Liver (tissue), 8 donors: ENCODE measurements at regions not wholly inside any gene's neighbourhood (a gene's known extent, or its start where the extent isn't known, plus 50 kb on each side); places are given as distances from the start of the nearest gene placed in this dataset.

ENCODE experiments used
- DNase-seq: peaks from one replicate; pipeline ENCODE4 v3.0.0-alpha.2; 2017; ENCODE audit warnings: low spot score
- H3K27ac ChIP-seq, 2 donors: one replicate each; pipeline ENCODE4 v1.7.0; 2013; ENCODE audit warnings: inconsistent platforms in 2 of 2, low read length in 2 of 2, control low read depth in 1 of 2, low read depth in 1 of 2, mild to moderate bottlenecking in 1 of 2
- H3K27me3 ChIP-seq, 4 donors: one replicate each; pipeline versions ENCODE4 v1.6.1 to v1.7.0; 2013; ENCODE audit warnings: low read length in 3 of 4, inconsistent platforms in 1 of 4, mild to moderate bottlenecking in 1 of 4, moderate library complexity in 1 of 4; ENCODE audit not compliant: control insufficient read depth in 4 of 4, insufficient read depth in 4 of 4
- H3K36me3 ChIP-seq, 4 donors: one replicate each; pipeline versions ENCODE4 v1.6.1 to v1.7.0; 2013; ENCODE audit warnings: low read length in 3 of 4, mild to moderate bottlenecking in 3 of 4, low read depth in 1 of 4, moderate library complexity in 1 of 4; ENCODE audit not compliant: control insufficient read depth in 4 of 4, insufficient read depth in 3 of 4
- H3K4me1 ChIP-seq, 4 donors: one replicate each; pipeline versions ENCODE4 v1.6.1 to v1.7.0; 2013; ENCODE audit warnings: low read length in 3 of 4, mild to moderate bottlenecking in 3 of 4, moderate library complexity in 1 of 4; ENCODE audit not compliant: control insufficient read depth in 4 of 4, insufficient read depth in 4 of 4
- H3K4me3 ChIP-seq, 3 donors: one replicate each; pipeline versions ENCODE4 v1.6.1 to v1.7.0; 2013; ENCODE audit warnings: low read length in 3 of 3, control low read depth in 1 of 3, low read depth in 1 of 3, mild to moderate bottlenecking in 1 of 3
- H3K9ac ChIP-seq, 2 donors: one replicate each; pipeline ENCODE4 v1.7.0; 2013; ENCODE audit warnings: low read length in 2 of 2, mild to moderate bottlenecking in 2 of 2, moderate library complexity in 2 of 2, control low read depth in 1 of 2, low read depth in 1 of 2
- H3K9me3 ChIP-seq, 4 donors: one replicate each; pipeline versions ENCODE4 v1.6.1 to v1.7.0; 2013; ENCODE audit warnings: low read length in 3 of 4; ENCODE audit not compliant: control insufficient read depth in 4 of 4
- ATF3 ChIP-seq: IDR thresholded peaks from 2 replicates; pipeline ENCODE4 v1.6.1; 2016; ENCODE audit warnings: antibody characterized with exemption
- CTCF ChIP-seq: fragments of 150-350 bp; IDR thresholded peaks from 2 replicates; pipeline ENCODE4 v1.5.1; 2017; ENCODE audit warnings: improper control_type of control experiment, low read depth, low read length; ENCODE audit not compliant: missing input control
- EGR1 ChIP-seq, 2 donors: IDR thresholded peaks; 2 replicates each; pipeline ENCODE4 v1.6.1; 2016 to 2018; ENCODE audit warnings: antibody characterized with exemption in 2 of 2, low read depth in 2 of 2
- FOXA1 ChIP-seq: IDR thresholded peaks from 2 replicates; pipeline ENCODE4 v1.6.1; 2016; ENCODE audit warnings: antibody characterized with exemption
- FOXA2 ChIP-seq: IDR thresholded peaks from 2 replicates; pipeline ENCODE4 v1.6.1; 2016; ENCODE audit warnings: antibody characterized with exemption
- GABPA ChIP-seq, 2 donors: IDR thresholded peaks in 1 of 2; conservative IDR thresholded peaks in 1 of 2; 2 replicates each; pipeline ENCODE4 v1.6.1; 2016; ENCODE audit warnings: antibody characterized with exemption in 2 of 2, mild to moderate bottlenecking in 1 of 2, moderate library complexity in 1 of 2
- HNF4A ChIP-seq, 2 donors: conservative IDR thresholded peaks; 2 replicates each; pipeline ENCODE4 v1.6.1; 2016; ENCODE audit warnings: antibody characterized with exemption in 2 of 2, mild to moderate bottlenecking in 2 of 2
- HNF4G ChIP-seq: IDR thresholded peaks from 2 replicates; pipeline ENCODE4 v1.6.1; 2016; ENCODE audit warnings: antibody characterized with exemption
- JUND ChIP-seq, 2 donors: IDR thresholded peaks; 2 replicates each; pipeline ENCODE4 v1.6.1; 2016; ENCODE audit warnings: antibody characterized with exemption in 2 of 2
- MAX ChIP-seq: IDR thresholded peaks from 2 replicates; pipeline ENCODE4 v1.6.1; 2016; ENCODE audit warnings: antibody characterized with exemption
- NR2F2 ChIP-seq: IDR thresholded peaks from 2 replicates; pipeline ENCODE4 v1.6.1; 2016; ENCODE audit warnings: antibody characterized with exemption
- RAD21 ChIP-seq, 2 donors: IDR thresholded peaks; 2 replicates each; pipeline ENCODE4 v1.6.1; 2016; ENCODE audit warnings: antibody characterized with exemption in 2 of 2, mild to moderate bottlenecking in 2 of 2
- REST ChIP-seq: IDR thresholded peaks from 2 replicates; pipeline ENCODE4 v1.6.1; 2016; ENCODE audit warnings: antibody characterized with exemption, mild to moderate bottlenecking
- RXRA ChIP-seq, 2 donors: IDR thresholded peaks; 2 replicates each; pipeline ENCODE4 v1.6.1; 2017 to 2018; ENCODE audit warnings: antibody characterized with exemption in 2 of 2, mild to moderate bottlenecking in 1 of 2
- TAF1 ChIP-seq: conservative IDR thresholded peaks from 2 replicates; pipeline ENCODE4 v1.6.1; 2016; ENCODE audit warnings: antibody characterized with exemption, mild to moderate bottlenecking
- YY1 ChIP-seq: IDR thresholded peaks from 2 replicates; pipeline ENCODE4 v1.6.1; 2016; ENCODE audit warnings: antibody characterized with exemption, mild to moderate bottlenecking
- ZBTB33 ChIP-seq: IDR thresholded peaks from 2 replicates; pipeline ENCODE4 v1.6.1; 2016; ENCODE audit warnings: antibody characterized with exemption
- WGBS: extraction: QIAGEN DNeasy Blood & Tissue Kit; methylation state at CpG from one replicate; pipeline ENCODE4 v1.1.7; 2013; 5-methylcytosine and 5-hydroxymethylcytosine counted together
- donor health status: healthy.
- donor health status: healthy.
- donor health status: healthy.
- donor health status: healthy.
- donor health status: healthy.

GRCh38 chr2:138221358-138221757 is 257.1 kb downstream of the HNMT start:
- no peak overlapping the region for H3K27ac ChIP-seq
- H3K4me1 ChIP-seq: no peaks in the 10 kb centered on the region
- H3K4me3 ChIP-seq: no peak overlapping the region
- no peaks in the 10 kb centered on the region for H3K27me3 ChIP-seq
- no peak overlapping the region for H3K9ac ChIP-seq
- no peaks in the 10 kb centered on the region for H3K9me3 ChIP-seq
- no peaks in the 10 kb centered on the region for H3K36me3 ChIP-seq
- DNase-seq: no peak
- WGBS: 96% methylated on average over 4 of the region's 4 CpGs
- no peak for TF ChIP-seq JUND (IDR thresholded peaks at IDR 0.05)
- no peak for TF ChIP-seq EGR1 (IDR thresholded peaks at IDR 0.05; ENCODE audit: low read depth in 2 of 2)
- TF ChIP-seq YY1: no peak
- TF ChIP-seq NR2F2: no peak
- no peak for TF ChIP-seq RAD21 (IDR thresholded peaks at IDR 0.05)
- TF ChIP-seq ATF3: no peak
- no peak for TF ChIP-seq ZBTB33
- TF ChIP-seq FOXA2: no peak
- no peak for TF ChIP-seq MAX
- TF ChIP-seq RXRA (IDR thresholded peaks at IDR 0.05): no peak

- no peaks in the 10 kb centered on the region for H3K4me1 ChIP-seq
- TF ChIP-seq ATF3 (no peak), EGR1 (IDR thresholded peaks at IDR 0.05; ENCODE audit: low read depth in 2 of 2) (no peak), HNF4G (no peak), ZBTB33 (no peak), REST (no peak), MAX (no peak), HNF4A (conservative IDR thresholded peaks at IDR 0.05) (no peak), FOXA2 (no peak), CTCF (no peak), GABPA (IDR thresholded peaks at IDR 0.05 in 1 of 2, conservative IDR thresholded peaks at IDR 0.05 in 1 of 2) (no peak), YY1 (no peak), FOXA1 (no peak), NR2F2 (no peak), TAF1 (no peak)
- no peaks in the 10 kb centered on the region for H3K36me3 ChIP-seq
- H3K4me3 ChIP-seq: no peak overlapping the region
- DNase-seq: no peak
- H3K9me3 ChIP-seq: no peaks in the 10 kb centered on the region
- H3K27me3 ChIP-seq: no peaks in the 10 kb centered on the region
- no peak overlapping the region for H3K9ac ChIP-seq
- no peak overlapping the region for H3K27ac ChIP-seq
- 94% methylated on average over 6 of the region's 6 CpGs for WGBS
These were observed 259.0 kb downstream of the HNMT start for GRCh38 chr2:138223319-138223718.
